Head of caudate nucleus (tissue), 42 donors: ENCODE measurements at regions not wholly inside any gene's neighbourhood (a gene's known extent, or its start where the extent isn't known, plus 50 kb on each side); places are given as distances from the start of the nearest gene placed in this dataset.

Source experiments
- DNase-seq, 42 donors: peaks; one replicate each; pipeline versions ENCODE4 v3.0.0 to v3.0.0-alpha.2; 2020 to 2021; ENCODE audit warnings: mixed read lengths in 7 of 42
- intact Hi-C: fragments of 100-400 bp; cut with DNase I; formaldehyde crosslinking; loops from one replicate; pipeline ENCODE4 v1.15.0; 2022

DNA sequence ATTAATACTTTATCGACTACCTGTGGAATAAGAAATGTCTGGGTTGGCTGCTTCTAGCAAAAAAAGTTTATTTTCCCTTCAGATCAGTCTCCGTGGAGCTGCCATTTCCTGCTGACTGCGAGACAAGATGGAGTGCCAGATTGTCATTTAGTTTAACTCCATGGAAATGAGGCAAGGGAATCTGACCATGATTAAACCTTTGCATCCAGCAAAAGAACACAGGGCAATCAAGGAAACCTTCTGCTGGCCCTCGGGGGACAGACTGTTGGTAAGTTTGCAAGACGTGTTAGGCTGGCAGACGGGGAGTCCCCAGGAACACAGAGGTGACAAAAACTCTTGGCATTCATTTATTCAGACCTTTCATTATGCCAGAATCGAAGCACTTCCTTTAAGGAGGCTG, 52.2 kb upstream of the SPACA1 start:
- intact Hi-C loops = no loop called here
- no peak for DNase-seq

DNA sequence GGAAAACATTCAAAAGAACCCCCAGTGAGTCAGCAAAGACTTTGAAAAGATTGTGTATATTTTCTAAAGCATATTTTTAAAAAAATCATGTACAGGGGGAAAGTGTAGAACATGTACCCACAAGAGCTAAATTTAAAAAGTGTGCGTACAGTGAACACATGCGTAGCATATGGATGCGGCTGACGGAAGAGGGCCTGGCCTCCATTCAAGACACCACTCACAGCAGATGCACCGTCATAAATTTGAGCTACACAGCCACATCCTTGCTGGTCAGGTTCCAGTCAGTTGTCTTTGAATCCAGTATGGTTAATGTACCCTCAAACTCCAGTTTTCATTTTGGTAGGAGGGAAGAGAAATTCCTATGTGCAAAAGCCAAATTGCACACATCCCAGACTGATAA, 54.3 kb upstream of the SPACA1 start:
- DNase-seq = no peak
- intact Hi-C loops = no loop called here

- intact Hi-C loops = no loop called here
- DNase-seq = no peak
These were observed 56.8 kb upstream of the SPACA1 start for GRCh38 chr6:87990871-87991270.

DNA sequence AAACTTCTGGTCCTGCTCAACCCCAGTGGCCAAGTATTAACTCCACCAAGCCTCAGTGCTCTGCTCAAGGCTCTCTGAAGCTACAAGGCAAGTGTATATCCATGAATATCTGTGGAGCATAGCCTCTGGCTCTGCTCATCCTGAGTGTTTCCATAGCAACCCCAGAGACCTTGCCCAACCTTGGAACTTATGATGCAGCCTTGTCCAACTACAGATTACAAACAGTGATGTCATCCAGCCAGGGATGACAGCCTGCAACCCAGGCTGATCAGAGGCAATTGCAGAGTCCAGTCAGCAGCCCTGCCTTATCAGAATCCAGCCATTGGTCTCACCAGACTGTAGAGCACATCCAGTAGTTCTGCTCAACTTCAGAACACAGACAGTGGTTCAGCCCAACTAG, 65.5 kb upstream of the SPACA1 start:
- no peak for DNase-seq
- intact Hi-C loops = no loop called here

- DNase-seq = no peak
- intact Hi-C loops = no loop called here
These were observed 67.9 kb upstream of the SPACA1 start for GRCh38 chr6:87979737-87980136.

DNA sequence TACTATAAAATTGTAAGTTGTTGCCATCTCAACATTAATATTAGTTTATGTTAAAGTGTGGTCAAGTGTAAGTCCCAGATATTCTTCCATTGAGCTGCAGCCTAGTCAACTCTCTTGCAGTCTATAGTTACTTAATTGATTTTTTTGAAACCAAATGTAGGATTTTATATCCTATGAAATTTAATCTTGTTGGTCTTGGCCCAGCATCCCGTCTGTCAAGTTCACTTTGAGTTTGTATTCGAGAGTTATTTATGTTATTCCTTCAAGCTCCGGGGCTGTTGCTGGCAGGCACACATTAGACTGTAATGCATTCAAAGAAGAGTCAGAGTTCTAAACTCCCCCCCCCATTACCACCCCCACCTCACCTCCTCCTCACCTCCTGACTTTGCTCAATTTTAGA, 71.0 kb upstream of the SPACA1 start:
- peak in 3 of 42 donors; percentile 7 to 9 (median 9) for DNase-seq
- intact Hi-C loops = no loop called here

DNA sequence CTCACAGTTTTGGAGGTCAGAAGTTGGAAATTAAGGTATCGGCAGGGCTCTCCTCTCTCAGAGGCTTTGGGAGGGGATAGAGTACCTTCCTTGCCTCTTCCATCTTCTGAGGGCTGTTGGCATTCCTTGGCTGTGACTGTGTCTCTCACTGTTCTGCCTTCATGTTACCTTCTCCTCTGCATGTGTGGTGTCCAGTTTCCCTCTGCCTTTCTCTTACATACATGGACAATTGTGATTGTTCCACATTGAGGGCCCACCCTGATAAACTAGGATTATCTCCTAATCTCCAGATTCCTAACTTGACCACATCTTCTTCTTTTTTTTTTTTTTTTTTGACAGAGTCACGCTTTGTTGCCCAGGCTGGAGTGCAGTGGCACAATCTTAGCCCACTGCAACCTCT, 72.1 kb upstream of the SPACA1 start:
- no peak for DNase-seq
- intact Hi-C loops = no loop called here

DNA sequence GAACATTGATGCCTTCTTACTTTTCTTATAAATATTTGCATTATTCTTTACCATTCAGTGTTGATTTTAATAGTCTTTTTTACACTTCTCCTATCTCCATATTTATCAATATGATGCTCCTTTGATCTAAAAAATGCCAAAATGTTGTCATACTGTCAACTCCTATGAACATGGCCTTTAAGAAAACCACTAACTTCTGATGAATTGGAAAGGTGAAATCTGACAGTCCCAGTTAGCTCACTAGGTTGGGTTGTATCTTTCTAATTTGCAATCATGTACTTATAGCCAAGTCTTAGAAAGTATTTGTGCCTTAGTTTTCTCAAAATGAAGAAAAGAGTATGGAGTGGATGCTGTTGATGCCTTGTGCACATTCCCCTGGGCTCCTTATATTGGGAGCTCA, 75.4 kb upstream of the SPACA1 start:
- intact Hi-C loops = no loop called here
- no peak for DNase-seq

GRCh38 chr6:87971605-87972262, 75.9 kb upstream of the SPACA1 start:
- no peak for DNase-seq
- intact Hi-C loops = no loop called here

DNA sequence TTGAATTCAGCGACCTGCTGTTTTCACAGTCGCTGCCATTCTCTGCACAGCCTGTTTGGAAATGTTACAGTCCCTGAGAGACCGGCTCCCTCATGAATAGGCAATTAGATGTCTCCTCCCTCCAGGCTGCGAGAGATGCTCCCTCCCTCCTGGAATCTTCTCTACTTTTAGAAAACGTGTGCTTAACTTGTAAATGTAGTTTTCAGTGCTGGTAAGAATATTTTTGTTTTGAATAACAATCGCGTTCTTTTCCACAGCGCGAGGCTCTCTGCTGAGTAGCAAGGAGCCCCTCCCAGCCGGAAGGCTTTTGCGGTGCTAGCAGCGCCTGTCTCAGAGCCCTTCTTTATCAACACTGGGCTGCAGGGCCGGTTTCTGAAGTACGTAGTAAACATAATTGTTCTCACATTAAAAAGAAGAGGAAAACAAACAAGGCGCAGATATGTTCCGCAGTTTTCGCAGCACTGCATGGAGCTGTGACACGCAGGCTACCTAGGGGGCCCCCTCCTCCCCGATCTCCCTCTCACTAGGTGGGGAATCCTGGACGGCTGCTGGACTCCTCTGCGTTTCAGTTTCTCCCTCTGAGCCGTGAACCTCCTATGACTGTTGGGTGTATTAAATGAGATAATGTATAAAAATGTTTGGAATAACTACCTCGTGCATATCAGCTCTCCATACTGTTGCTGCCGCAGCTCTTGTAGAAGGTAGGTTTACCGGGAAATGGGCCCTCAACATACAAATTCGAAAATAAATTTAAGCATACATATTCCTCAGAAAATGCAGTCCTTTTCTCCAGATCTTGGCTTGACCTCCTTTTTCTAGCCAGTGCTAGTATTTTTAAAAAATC, 79.0 kb upstream of the SPACA1 start:
- intact Hi-C loops = no loop called here
- peak in 37 of 42 donors; percentile 5 to 66 (median 29) for DNase-seq

GRCh38 chr6:87965806-87966205, 81.8 kb upstream of the SPACA1 start:
- intact Hi-C loops = no loop called here
- no peak for DNase-seq

DNA sequence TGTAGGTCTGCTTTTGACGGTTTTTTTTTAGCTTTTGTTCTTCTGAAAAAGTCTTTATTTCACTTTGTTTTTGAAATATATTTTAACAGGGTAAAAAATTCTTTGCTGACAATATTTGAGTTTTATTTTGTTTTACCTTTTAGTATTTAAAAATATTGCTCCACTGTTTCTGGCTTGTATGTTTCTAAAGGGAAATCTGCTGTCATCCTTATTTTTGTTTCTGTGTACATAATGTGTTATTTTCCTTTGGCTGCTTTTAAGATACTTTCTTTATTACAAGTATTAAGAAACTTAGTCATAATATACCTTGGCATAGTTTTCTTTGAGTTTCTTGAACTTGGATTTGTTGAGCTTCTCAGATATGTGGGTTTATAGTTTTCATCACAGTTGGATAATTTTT, 88.6 kb upstream of the SPACA1 start:
- intact Hi-C loops = no loop called here
- DNase-seq = no peak

GRCh38 chr6:87951751-87952150, 95.9 kb upstream of the SPACA1 start:
- intact Hi-C loops = no loop called here

DNA sequence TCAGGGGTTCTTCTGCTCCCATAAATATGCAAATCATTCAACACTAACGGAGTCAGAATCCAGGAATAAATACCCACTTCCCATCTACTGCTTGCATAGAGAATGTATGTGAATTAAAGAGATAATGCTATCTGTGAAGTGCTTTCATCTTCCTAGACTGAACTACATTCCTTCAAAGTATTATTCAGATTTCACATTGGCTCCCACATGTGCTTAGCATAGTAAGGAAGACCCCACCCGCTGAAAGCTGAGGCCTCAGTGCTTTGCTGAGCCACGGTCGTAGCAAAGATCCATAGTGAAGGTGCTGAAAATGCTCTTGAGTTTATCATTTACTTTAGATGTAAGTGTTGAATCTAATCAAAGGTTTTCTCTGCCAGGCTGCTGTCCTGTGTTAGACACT, 97.0 kb upstream of the SPACA1 start:
- no peak for DNase-seq
- intact Hi-C loops = no loop called here

More at GRCh38 chr6:87951751-87952150, 95.9 kb upstream of the SPACA1 start:
- no peak for DNase-seq

DNA sequence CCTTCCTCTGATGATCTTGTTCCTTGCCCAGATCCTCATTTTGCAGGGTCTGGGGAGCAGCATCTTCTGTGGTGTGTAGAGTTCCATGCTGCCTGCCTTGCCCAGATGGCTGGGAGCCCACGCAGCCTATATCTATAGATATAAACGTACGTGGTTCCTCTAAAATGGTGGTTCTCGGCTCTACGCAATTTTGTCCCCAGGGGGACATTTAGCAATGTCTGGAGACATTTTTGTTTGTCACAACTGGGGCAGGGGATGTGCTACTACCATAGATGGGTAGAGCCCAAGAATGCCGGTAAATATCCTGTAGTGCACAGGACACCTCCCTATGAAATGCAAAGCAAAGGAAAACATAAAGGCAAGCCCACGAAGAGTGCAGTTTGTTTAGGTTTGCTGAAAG, 98.4 kb upstream of the SPACA1 start:
- intact Hi-C loops = no loop called here
- no peak for DNase-seq

DNA sequence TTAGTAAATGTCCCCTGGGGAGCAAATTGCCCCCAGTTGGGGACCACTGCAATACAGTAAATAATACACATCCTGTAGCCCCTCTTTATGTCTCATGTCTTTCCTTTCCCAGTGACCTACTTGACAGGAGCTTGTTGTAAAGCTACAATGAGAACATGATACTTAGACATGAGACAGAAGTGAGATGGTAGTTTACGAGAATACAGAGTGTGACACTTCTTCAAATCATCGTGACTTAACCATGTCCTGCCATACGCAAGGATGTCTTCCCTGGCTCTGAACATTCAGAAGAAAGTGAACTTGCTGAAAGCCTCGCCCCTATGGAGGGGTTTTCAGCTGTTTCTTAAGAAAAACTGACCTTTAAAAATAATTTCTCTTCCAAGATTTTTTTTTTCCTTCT, 101.0 kb upstream of the SPACA1 start:
- no peak for DNase-seq
- intact Hi-C loops = no loop called here

GRCh38 chr6:87945966-87946365, 101.7 kb upstream of the SPACA1 start:
- DNase-seq = peak in 1 of 42 donors; percentile 41
- intact Hi-C loops = no loop called here

DNA sequence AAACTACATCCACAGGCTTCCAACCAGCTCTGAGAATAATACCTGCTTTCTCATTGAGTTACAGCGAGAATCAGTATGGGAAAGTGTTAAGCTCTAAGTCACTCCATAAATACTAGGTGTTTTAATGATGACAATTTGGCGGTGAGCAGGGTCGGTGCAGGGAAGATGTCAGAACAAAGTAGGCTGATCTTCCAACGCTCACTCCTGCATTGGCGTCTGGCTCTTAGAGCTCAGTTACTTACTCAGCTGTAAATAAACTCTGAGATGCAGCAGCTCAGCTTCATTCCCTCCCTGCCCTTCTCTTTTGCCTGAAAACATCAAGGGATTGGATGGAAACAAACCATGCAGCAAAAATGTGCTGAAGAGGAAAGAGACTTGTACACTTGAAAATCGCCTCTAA, 102.5 kb upstream of the SPACA1 start:
- peak in 14 of 42 donors; percentile 12 to 53 (median 27) for DNase-seq
- intact Hi-C loops = no loop called here

DNA sequence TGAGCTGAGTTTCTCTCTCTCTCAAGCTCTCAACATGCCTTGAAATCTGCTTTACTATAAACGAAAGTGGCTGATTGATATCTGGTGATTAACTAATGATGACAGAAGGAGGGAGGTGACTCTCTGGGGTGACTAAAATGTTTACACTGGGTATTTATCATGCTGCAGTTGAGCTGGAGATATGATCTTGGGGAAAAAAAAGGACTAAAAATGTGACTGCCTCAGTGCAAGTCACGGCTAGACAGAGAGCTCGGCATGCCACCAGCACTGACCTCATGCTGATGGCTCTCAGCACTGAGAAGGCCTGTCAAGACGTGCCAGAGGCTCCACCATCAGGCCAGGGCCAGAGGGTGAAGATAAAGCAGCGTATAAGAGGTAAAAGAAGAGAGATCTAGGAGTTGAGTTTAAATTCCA, 103.1 kb upstream of the SPACA1 start:
- intact Hi-C loops = no loop called here
- peak in 37 of 42 donors; percentile 7 to 75 (median 41) for DNase-seq

GRCh38 chr6:87943191-87943590, 104.5 kb upstream of the SPACA1 start:
- intact Hi-C loops = no loop called here

More at GRCh38 chr6:87943191-87943590, 104.5 kb upstream of the SPACA1 start:
- peak in 1 of 42 donors; percentile 14 for DNase-seq
